H1 (cell line): ENCODE measurements at regions not wholly inside any gene's neighbourhood (a gene's known extent, or its start where the extent isn't known, plus 50 kb on each side); places are given as distances from the start of the nearest gene placed in this dataset.

Experiments
- CBX8 ChIP-seq: fragments of 300-800, 300-1000 bp; sonication (generic); IDR thresholded peaks from 2 replicates; pipeline ENCODE4 v1.7.1; 2016; ENCODE audit warnings: low read depth, low read length, borderline replicate concordance
- CHD7 ChIP-seq: fragments of 300-600 bp; sonication (generic); IDR thresholded peaks from 2 replicates; pipeline ENCODE4 v1.7.1; 2012; ENCODE audit warnings: low read length, moderate library complexity, mild to moderate bottlenecking, inconsistent platforms; ENCODE audit not compliant: insufficient replicate concordance
- KDM4A ChIP-seq: IDR thresholded peaks from one replicate; pipeline ENCODE4 v1.7.1; 2012; ENCODE audit warnings: low read depth, mild to moderate bottlenecking, moderate library complexity, low read length, inconsistent platforms; ENCODE audit not compliant: severe bottlenecking
- POU5F1 ChIP-seq: IDR thresholded peaks from 2 replicates; pipeline ENCODE4 v1.6.1; 2011; ENCODE audit warnings: low read depth, mild to moderate bottlenecking, low read length, moderate library complexity
- SP4 ChIP-seq: IDR thresholded peaks from 2 replicates; pipeline ENCODE4 v1.6.1; 2012; ENCODE audit warnings: low read length, inconsistent platforms
- TAF1 ChIP-seq: IDR thresholded peaks from 2 replicates; pipeline ENCODE4 v1.6.1; 2011; ENCODE audit warnings: mild to moderate bottlenecking, low read depth, low read length
- TCF12 ChIP-seq: IDR thresholded peaks from 2 replicates; pipeline ENCODE4 v1.6.1; 2011; ENCODE audit warnings: low read depth, mild to moderate bottlenecking, low read length

GRCh38 chr4:125703443-125703842, 388.7 kb downstream of the FAT4 start (continued):
- TF ChIP-seq CHD7 (no peak), SP4 (no peak), KDM4A (no peak), TAF1 (no peak), CBX8 (no peak), POU5F1 (no peak), TCF12 (no peak)
